GM23338 (cell line): ENCODE measurements at regions not wholly inside any gene's neighbourhood (a gene's known extent, or its start where the extent isn't known, plus 50 kb on each side); places are given as distances from the start of the nearest gene placed in this dataset.
A peak's percentile ranks its signal among the peaks of the same experiment; 100 is the strongest.

Experiments used
- ATAC-seq: fragments of 200-7000 bp; cut with Tn5 transposase; 3 replicates; pipeline ENCODE4 v1.9.1; 2020
- DNase-seq: peaks from one replicate; pipeline ENCODE4 v3.0.0-alpha.2; 2015; ENCODE audit warnings: low spot score
- H2AFZ ChIP-seq: fragments of 200-600 bp; sonication (generic); 2 replicates; pipeline ENCODE4 v1.8.0; 2016; ENCODE audit warnings: antibody characterized with exemption, mild to moderate bottlenecking, moderate library complexity
- H3F3A ChIP-seq: fragments of 200-600 bp; sonication (generic); replicated peaks from 2 replicates; pipeline ENCODE4 v1.8.0; 2017; ENCODE audit warnings: antibody characterized with exemption, mixed run types, low read depth
- H3K27ac ChIP-seq: fragments of 200-600 bp; sonication (generic); 2 replicates; pipeline ENCODE4 v1.6.1; 2016; ENCODE audit warnings: low read depth
- H3K27me3 ChIP-seq: fragments of 200-600 bp; sonication (generic); 2 replicates; pipeline ENCODE4 v1.8.0; 2016; ENCODE audit warnings: mild to moderate bottlenecking, mixed run types, moderate library complexity; ENCODE audit not compliant: insufficient read depth
- H3K36me3 ChIP-seq: fragments of 200-600 bp; sonication (generic); 2 replicates; pipeline ENCODE4 v1.8.0; 2016; ENCODE audit warnings: mild to moderate bottlenecking; ENCODE audit not compliant: insufficient read depth
- H3K4me1 ChIP-seq: fragments of 200-600 bp; sonication (generic); 2 replicates; pipeline ENCODE4 v1.8.0; 2016; ENCODE audit warnings: mild to moderate bottlenecking, moderate library complexity; ENCODE audit not compliant: insufficient read depth
- H3K4me2 ChIP-seq: fragments of 200-600 bp; sonication (generic); 2 replicates; pipeline ENCODE4 v1.7.1; 2017; ENCODE audit warnings: mixed run types
- H3K4me3 ChIP-seq: fragments of 200-600 bp; sonication (generic); 2 replicates; pipeline ENCODE4 v1.6.1; 2016; ENCODE audit warnings: mixed run types
- H3K79me2 ChIP-seq: fragments of 200-600 bp; sonication (generic); replicated peaks from 2 replicates; pipeline ENCODE4 v1.8.0; 2017; ENCODE audit warnings: mild to moderate bottlenecking; ENCODE audit not compliant: insufficient read depth
- H3K9me2 ChIP-seq: fragments of 200-600 bp; sonication (generic); 2 replicates; pipeline ENCODE4 v1.8.0; 2017; ENCODE audit not compliant: insufficient read depth
- H4K20me1 ChIP-seq: fragments of 200-600 bp; sonication (generic); replicated peaks from 2 replicates; pipeline ENCODE4 v1.8.0; 2017; ENCODE audit warnings: mild to moderate bottlenecking; ENCODE audit not compliant: insufficient read depth
- H3K27ac Mint-ChIP-seq: 2 replicates; pipeline ENCODE4 v1.8.0; 2020; ENCODE audit warnings: inconsistent platforms, mild to moderate bottlenecking, moderate library complexity, mixed read lengths
- H3K27me3 Mint-ChIP-seq: 3 replicates; pipeline ENCODE4 v1.8.0; 2022; ENCODE audit warnings: low read depth, mild to moderate bottlenecking, moderate library complexity, mixed read lengths, inconsistent platforms; ENCODE audit not compliant: insufficient read depth, poor library complexity
- H3K36me3 Mint-ChIP-seq: 3 replicates; pipeline ENCODE4 v1.8.0; 2021; ENCODE audit warnings: low read depth, mild to moderate bottlenecking, inconsistent platforms, moderate library complexity, mixed read lengths
- H3K4me1 Mint-ChIP-seq: 3 replicates; pipeline ENCODE4 v1.8.0; 2020; ENCODE audit warnings: mild to moderate bottlenecking, inconsistent platforms, mixed read lengths
- H3K4me3 Mint-ChIP-seq: 3 replicates; pipeline ENCODE4 v1.8.0; 2021; ENCODE audit warnings: moderate library complexity, mild to moderate bottlenecking, inconsistent platforms, mixed read lengths
- H3K9me3 Mint-ChIP-seq: 3 replicates; pipeline ENCODE4 v1.8.0; 2020; ENCODE audit warnings: moderate library complexity, mild to moderate bottlenecking, inconsistent platforms, mixed read lengths
- CREB1 ChIP-seq: fragments of 250-450 bp; sonication (Bioruptor Pico); IDR thresholded peaks from 2 replicates; pipeline ENCODE4 v1.5.0; 2020; ENCODE audit warnings: low read depth, mild to moderate bottlenecking, moderate library complexity
- JUNB ChIP-seq: IDR thresholded peaks from one replicate; pipeline ENCODE4 v1.6.1; 2016; ENCODE audit warnings: antibody characterized with exemption; ENCODE audit not compliant: unreplicated experiment
- NANOG ChIP-seq: IDR thresholded peaks from 2 replicates; pipeline ENCODE4 v1.6.1; 2016; ENCODE audit warnings: antibody characterized with exemption, borderline replicate concordance
- POLR2AphosphoS5 ChIP-seq: IDR thresholded peaks from 2 replicates; pipeline ENCODE4 v1.6.1; 2016; ENCODE audit warnings: antibody characterized with exemption, low read depth
- REST ChIP-seq: IDR thresholded peaks from one replicate; pipeline ENCODE4 v1.6.1; 2018; ENCODE audit warnings: antibody characterized with exemption; ENCODE audit not compliant: unreplicated experiment
- STAT1 ChIP-seq: IDR thresholded peaks from one replicate; pipeline ENCODE4 v1.6.1; 2016; ENCODE audit warnings: antibody characterized with exemption; ENCODE audit not compliant: unreplicated experiment
- ZNF114 ChIP-seq: fragments of 250-450 bp; sonication (Bioruptor Pico); IDR thresholded peaks from 2 replicates; pipeline ENCODE4 v1.5.0; 2020; ENCODE audit warnings: mild to moderate bottlenecking, moderate library complexity
- ZNF331 ChIP-seq: fragments of 250-450 bp; sonication (Bioruptor Pico); IDR thresholded peaks from 2 replicates; pipeline ENCODE4 v1.5.0; 2020; ENCODE audit warnings: low read depth, mild to moderate bottlenecking, moderate library complexity
- ZNF462 ChIP-seq: fragments of 250-450 bp; sonication (Bioruptor Pico); IDR thresholded peaks from 2 replicates; pipeline ENCODE4 v1.5.0; 2020; ENCODE audit warnings: mild to moderate bottlenecking, moderate library complexity

GRCh38 chr11:92026664-92027063, 198.0 kb upstream of the FAT3 start:
- no peaks in the 10 kb centered on the region for H3K27me3 Mint-ChIP-seq
- Histone ChIP-seq H3K27ac (no peak overlapping the region), H4K20me1 (no peaks in the 10 kb centered on the region), H3K4me2 (peak overlapping the region; percentile 72), H3K4me3 (peak overlapping the region; percentile 59), H3K79me2 (no peaks in the 10 kb centered on the region), H3F3A (no peaks in the 10 kb centered on the region), H3K4me1 (peaks cover 7% of the 10 kb centered on the region), H2AFZ (peak overlapping the region; percentile 39), H3K27me3 (no peaks in the 10 kb centered on the region), H3K9me2 (0 out of 2 replicates have a peak, but pooled peaks cover 3% of the 10 kb centered on the region), H3K36me3 (no peaks in the 10 kb centered on the region)
- peak overlapping the region; percentile 77; the same call in 1 of the 2 replicates for H3K27ac Mint-ChIP-seq
- H3K36me3 Mint-ChIP-seq = no peaks in the 10 kb centered on the region
- ATAC-seq (no peak), DNase-seq (no peak)
- peaks cover 3% of the 10 kb centered on the region; the same call in 2 of the 3 replicates for H3K9me3 Mint-ChIP-seq
- TF ChIP-seq ZNF331 (CRISPR knock-in tag) (no peak), STAT1 (no peak), POLR2AphosphoS5 (no peak), ZNF114 (CRISPR knock-in tag) (no peak), CREB1 (CRISPR knock-in tag) (no peak), REST (no peak)
- peak overlapping the region; percentile 51 for H3K4me3 Mint-ChIP-seq
- H3K4me1 Mint-ChIP-seq = peaks cover 5% of the 10 kb centered on the region; the same call in 2 of the 3 replicates

- peaks cover 5% of the 10 kb centered on the region; the same call in 2 of the 3 replicates for H3K4me1 Mint-ChIP-seq
- no peaks in the 10 kb centered on the region for H4K20me1 ChIP-seq
- H3K27me3 ChIP-seq = no peaks in the 10 kb centered on the region
- no peak for ATAC-seq
- 0 out of 2 replicates have a peak, but pooled peaks cover 3% of the 10 kb centered on the region for H3K9me2 ChIP-seq
- no peak overlapping the region for H3K4me3 Mint-ChIP-seq
- H3F3A ChIP-seq = no peaks in the 10 kb centered on the region
- TF ChIP-seq NANOG = no peak
- TF ChIP-seq JUNB = no peak
- no peak for TF ChIP-seq ZNF462
- TF ChIP-seq CREB1 (CRISPR knock-in tag) = no peak
- TF ChIP-seq STAT1 = no peak
- H3K4me3 ChIP-seq = no peak overlapping the region
- H3K27ac ChIP-seq = no peak overlapping the region
- H3K36me3 ChIP-seq = no peaks in the 10 kb centered on the region
- H3K9me3 Mint-ChIP-seq = no peaks in the 10 kb centered on the region; the same call in 1 of the 3 replicates
- H3K4me1 ChIP-seq = peaks cover 7% of the 10 kb centered on the region
- no peaks in the 10 kb centered on the region for H3K36me3 Mint-ChIP-seq
- H3K27ac Mint-ChIP-seq = no peak overlapping the region
- H3K79me2 ChIP-seq = no peaks in the 10 kb centered on the region
- no peak overlapping the region for H3K4me2 ChIP-seq
- DNase-seq = no peak
- no peak overlapping the region for H2AFZ ChIP-seq
- no peaks in the 10 kb centered on the region for H3K27me3 Mint-ChIP-seq
Observed at GRCh38 chr11:92024788-92025187, 199.8 kb upstream of the FAT3 start.
